Posterior vena cava (tissue), 2 donors: ENCODE measurements at regions not wholly inside any gene's neighbourhood (a gene's known extent, or its start where the extent isn't known, plus 50 kb on each side); places are given as distances from the start of the nearest gene placed in this dataset.

ENCODE experiments used
- DNase-seq: peaks from one replicate; pipeline ENCODE4 v3.0.0-alpha.2; 2020; ENCODE audit warnings: low spot score
- intact Hi-C, 2 donors: fragments of 100-400 bp; cut with DNase I; formaldehyde crosslinking; loops; one replicate each; pipeline versions ENCODE4 v1.14.1 to v1.14.2; 2022 to 2023
- donor health status: DM: yes; HTN: yes; CAD: no.
- donor health status: DM: yes; HTN: yes; CAD: no.

GRCh38 chr9:82616545-82616944 lies 446.4 kb downstream of the RASEF start:
- no peak for DNase-seq
- intact Hi-C loops: no loop called here

DNA sequence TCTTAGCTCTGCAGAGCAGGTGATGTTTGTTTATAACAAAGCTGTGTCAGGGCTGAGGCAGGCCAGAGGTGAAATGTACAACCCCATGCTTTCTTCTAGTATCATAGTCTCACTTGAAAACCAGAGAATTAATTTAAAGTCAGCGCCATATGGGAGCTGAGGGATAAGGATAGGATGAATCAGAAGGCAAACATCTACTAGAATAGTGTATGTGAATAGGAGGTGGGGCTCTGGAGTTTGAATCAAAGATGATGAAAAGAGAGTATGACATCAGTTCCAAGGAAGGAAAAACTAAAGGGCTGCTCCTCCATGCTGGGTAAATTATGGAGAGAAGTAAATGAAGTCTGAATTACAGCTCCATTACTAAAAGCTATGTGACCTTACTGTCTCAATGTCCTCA lies 441.5 kb downstream of the RASEF start:
- intact Hi-C loops: no loop called here
- DNase-seq: no peak

- intact Hi-C loops: no loop called here
- peak; percentile 50 for DNase-seq
Measured at GRCh38 chr9:82637368-82637767, 425.6 kb downstream of the RASEF start.

GRCh38 chr9:82645600-82645999 lies 417.3 kb downstream of the RASEF start:
- no peak for DNase-seq
- intact Hi-C loops: no loop called here

DNA sequence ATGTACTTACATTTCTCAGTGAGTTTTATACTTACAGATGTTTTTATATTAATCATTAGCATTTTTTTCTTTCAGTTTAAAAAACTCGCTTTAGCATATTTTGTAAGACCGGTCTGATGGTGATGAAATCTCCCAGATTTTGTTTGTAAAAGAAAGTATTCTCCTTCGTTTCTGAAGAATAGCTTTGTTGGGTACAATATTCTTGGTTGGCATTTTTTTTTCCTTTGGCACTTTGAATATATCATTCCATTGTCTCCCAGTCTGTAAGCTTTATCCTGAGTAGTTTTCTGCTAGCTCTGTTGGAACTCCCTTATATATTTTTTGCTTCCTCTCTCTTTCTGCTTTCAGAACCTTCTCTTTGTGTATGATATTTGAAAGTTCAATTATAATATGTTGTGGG lies 412.6 kb downstream of the RASEF start:
- intact Hi-C loops: no loop called here
- DNase-seq: no peak

DNA sequence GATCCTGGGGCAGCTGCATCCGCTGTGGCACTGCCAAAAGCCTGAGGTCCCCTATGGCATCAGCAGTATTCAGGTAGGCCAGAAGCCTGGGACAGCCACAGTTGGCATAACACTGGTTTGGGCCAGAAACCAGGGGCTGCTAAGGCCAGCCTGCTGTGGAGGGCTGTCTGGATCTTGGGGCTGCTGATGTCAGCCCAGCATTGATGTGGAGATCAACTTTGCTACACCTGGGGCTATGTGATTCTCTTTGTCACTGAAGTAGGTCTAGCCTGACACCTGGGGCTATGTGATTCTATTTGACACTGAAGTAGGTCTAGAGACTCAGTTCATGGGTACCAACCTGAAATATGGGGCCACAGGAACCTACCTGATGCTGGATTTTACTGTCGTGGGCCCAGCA lies 411.5 kb downstream of the RASEF start:
- intact Hi-C loops: no loop called here
- DNase-seq: peak; percentile 46

DNA sequence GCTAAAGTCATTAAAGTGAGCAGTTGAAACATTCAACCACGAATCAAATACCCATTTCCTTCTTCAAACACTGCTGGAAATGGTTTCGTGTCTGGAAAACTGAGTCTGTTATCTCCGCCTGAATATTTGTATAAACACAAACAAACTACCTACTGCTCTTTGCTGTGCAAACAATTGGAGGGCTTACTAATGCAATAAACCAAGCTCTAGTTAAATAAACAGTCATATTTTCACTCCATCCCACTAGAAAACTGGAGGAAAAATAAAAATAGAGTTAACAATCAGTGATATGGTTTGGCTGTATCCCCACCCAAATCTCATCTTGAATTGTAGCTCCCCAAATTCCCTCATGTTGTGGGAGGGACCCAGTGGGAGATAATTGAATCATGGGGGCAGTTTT lies 397.6 kb downstream of the RASEF start:
- intact Hi-C loops: no loop called here
- no peak for DNase-seq

GRCh38 chr9:82668689-82669199 lies 394.2 kb downstream of the RASEF start:
- intact Hi-C loops: loop anchor here in 1 of 2 donors (1.0 kb wide), 1 partner anchor 43 kb away; no protein-coding TSS in a partner anchor
- DNase-seq: no peak

DNA sequence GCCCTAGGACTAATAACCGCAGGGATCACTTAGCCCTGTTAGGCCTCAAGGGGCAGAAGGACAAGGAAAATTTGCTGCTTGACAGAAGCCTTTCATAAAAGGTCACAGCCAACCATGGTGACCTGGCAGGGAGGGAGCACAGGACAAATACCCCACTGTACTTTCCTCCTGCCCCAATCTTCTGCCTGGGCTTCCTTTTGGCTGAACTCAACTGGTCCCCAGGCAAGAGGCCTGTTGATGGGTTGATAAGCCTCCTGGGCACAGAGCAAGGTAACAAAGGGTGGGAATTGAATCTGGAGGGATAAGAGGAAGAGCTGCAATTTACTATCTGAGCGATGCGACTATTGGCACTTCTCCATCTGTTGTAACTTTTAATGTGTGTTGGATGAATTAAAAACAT lies 392.9 kb downstream of the RASEF start:
- no peak for DNase-seq
- intact Hi-C loops: no loop called here

DNA sequence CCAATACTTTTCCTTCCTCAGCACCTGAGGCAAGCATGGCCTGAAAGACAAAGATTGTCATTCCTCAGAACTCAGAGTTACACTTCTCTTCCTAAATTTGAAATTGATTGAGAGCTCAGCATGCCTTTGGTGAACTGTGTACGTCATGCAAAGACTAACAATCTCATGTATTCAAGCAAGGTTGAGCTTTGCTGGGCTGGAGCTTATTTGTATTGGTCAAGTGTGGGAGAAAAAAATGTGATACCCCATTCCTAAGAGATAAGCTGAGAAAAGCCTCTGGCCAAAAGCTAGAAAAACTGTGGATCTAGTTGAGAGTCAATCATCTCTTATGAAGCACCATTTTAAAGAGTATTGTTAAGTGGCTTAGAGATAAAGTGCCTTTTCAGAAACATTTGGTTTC lies 392.2 kb downstream of the RASEF start:
- DNase-seq: no peak
- intact Hi-C loops: no loop called here

GRCh38 chr9:82673201-82673600 lies 389.7 kb downstream of the RASEF start:
- DNase-seq: no peak
- intact Hi-C loops: no loop called here

DNA sequence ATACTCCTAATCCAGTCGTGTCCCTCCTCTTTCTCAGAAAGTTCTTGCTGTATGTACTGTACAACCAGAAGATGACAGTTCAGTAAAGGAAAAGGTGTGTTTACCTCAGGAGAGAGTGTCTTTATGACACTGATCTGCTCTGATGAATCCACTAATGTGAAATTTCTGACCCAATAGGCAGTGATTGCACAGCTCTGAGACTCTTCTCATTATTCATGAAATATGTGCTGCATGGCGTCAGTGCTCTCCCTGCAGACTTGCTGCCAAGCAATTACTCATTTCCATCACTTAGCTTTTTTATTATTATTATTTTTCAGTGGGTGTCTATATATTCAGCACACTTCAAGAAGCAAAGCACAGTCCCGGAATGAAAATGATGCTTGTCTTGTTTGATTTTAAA lies 389.0 kb downstream of the RASEF start:
- intact Hi-C loops: no loop called here
- DNase-seq: no peak

- intact Hi-C loops: no loop called here
- DNase-seq: no peak
Measured at GRCh38 chr9:82675102-82675501, 387.8 kb downstream of the RASEF start.

DNA sequence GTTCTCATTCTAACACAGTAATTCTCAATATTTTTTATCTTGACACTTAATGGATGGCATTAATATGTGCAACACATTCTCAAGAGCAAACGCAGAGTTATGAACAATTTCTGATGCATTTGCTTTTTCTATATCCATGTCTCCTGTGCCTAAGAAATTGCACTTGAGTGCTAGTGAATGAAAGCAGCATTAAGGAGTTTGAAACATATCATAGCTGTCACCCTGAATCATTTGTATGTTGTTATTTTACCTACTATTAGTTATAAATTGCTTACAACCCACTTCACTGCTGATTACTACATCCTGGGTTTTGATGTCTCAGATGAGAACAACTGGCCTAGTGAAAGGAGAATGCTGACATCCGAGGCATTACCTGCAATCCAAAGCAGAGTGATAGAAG lies 387.3 kb downstream of the RASEF start:
- DNase-seq: no peak

DNA sequence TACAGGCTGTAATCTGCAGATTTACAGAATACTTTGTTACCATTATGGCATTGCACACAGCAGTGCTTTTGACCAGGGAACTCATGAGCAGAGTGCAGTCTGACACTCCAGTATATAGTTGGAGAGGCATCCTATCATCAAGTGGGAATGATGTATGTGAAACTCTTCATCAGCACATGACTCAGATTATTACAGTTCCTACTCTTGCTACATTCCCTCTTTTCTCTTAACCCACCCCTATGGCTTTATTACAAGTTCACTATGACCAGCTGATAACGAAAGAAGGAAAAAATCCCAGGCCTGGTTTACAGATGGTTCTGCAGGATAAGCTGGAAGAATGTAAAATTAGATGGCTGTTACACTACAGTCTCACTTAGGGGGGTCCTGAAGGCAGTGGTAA lies 385.9 kb downstream of the RASEF start:
- intact Hi-C loops: no loop called here
- DNase-seq: no peak

More for the DNA sequence above, 387.3 kb downstream of the RASEF start:
- intact Hi-C loops: no loop called here

GRCh38 chr9:82679472-82679871 lies 383.5 kb downstream of the RASEF start:
- DNase-seq: no peak
- intact Hi-C loops: no loop called here

DNA sequence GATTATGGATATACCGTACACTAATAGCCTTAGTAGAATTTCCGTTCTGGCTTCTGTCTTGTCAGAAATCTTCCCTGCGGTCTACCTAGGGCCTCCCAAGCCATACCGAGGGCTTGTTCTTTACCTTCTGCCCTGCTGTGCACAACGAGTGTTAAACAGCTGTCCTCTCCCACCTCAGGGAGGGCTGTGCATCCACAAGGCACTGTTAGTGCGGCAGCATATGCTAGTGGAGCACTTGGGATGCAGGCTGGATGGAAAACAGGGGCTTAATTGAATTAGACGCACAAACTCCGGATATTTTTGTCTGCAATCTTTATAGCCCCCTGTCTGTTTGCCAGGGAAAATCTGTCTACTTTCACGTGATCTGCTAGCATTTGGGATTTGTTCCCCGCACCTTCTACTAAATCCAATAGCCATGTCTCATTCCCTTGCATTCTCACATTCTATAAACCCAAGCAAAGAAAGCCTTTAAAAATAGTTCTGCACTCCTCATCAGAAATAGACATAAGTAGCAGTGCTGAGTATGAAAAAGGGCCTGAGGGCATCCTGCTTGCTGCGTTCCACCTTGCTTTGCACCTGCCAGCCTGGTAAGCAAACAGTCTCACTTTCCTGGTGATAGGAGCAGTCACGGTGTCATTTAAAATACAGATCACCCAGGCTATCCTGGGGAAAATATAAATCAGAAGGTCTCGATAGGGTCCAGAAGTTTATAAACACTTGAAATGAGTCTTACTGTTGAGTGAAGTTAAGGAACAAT lies 382.6 kb downstream of the RASEF start:
- intact Hi-C loops: no loop called here

GRCh38 chr9:82681809-82682208 lies 381.1 kb downstream of the RASEF start:
- intact Hi-C loops: no loop called here
- no peak for DNase-seq

More for the DNA sequence above, 382.6 kb downstream of the RASEF start:
- DNase-seq: no peak

DNA sequence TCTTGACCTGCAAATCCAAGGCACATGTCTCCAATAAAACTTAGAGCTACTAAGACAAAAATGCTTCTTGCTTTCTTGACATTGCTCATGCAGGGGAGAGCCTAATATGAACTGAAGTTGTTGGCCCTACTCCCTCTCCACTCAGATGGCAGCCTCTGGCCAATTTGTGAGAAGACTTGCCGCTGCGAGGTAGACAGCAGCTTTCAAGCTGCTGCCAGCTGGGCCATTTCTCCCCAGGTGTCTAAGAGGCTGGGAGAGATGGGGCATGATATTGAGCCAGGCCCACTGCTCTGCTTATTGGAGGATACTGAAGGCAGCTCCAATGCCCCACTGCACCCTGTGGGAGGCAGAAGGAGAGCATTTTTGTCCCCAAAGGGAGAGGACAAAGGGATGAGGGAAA lies 380.5 kb downstream of the RASEF start:
- intact Hi-C loops: no loop called here
- DNase-seq: no peak

DNA sequence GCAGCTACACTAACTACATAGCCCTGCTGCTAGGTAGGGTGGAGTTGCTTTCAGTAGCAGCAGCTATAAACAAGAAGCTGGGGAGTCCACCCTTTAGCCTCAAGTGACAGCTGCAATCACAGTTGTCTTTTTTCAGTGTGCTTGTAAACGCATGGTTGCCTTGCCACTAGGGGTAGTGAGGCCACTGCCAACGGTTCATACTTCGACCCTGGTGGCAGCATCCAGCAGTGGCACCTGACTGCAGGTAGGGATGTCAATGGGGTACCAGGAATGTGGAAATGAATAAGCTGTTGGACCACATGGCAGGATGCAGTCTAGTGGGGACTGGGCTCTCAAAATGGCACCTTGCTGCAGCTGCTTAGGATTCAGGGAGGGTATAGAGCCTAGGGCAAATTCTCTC lies 367.2 kb downstream of the RASEF start:
- intact Hi-C loops: no loop called here
- no peak for DNase-seq

DNA sequence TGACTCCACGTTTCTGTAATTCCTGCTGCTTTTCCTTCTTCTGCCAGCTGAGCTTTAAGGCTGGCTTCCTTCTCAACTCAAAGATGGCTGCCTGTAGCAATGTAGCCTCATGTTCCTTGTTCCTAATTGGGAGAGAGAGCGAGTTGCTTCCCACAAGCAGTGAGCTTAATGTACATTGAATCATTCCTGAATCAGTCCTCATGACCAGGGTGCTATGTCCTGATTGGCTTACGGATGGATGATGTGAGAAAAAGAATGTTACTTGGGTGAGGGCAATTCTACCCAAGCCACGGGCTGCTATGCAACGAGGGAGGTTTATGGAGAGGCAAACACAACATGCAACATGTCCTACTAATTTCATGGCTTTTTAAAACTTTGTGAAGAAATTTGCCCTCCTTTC lies 356.2 kb downstream of the RASEF start:
- no peak for DNase-seq

More for the DNA sequence above, 356.2 kb downstream of the RASEF start:
- intact Hi-C loops: no loop called here
